OCI-LY7 (cell line): ENCODE measurements at regions not wholly inside any gene's neighbourhood (a gene's known extent, or its start where the extent isn't known, plus 50 kb on each side); places are given as distances from the start of the nearest gene placed in this dataset.

Source experiments
- EZH2phosphoT487 ChIP-seq: fragments of 200-600 bp; sonication (generic); IDR thresholded peaks from 2 replicates; pipeline ENCODE4 v1.6.1; 2018; ENCODE audit warnings: low read depth, borderline replicate concordance, mild to moderate bottlenecking, mixed run types, antibody characterized with exemption, low read length, moderate library complexity, mixed read lengths
- TF ChIP-seq, protein P1 (sequence below): fragments of 200-600 bp; sonication (generic); conservative IDR thresholded peaks from 2 replicates; pipeline ENCODE4 v1.5.1; 2014; ENCODE audit warnings: mild to moderate bottlenecking, antibody characterized with exemption, low read length, moderate library complexity, mixed read lengths

DNA sequence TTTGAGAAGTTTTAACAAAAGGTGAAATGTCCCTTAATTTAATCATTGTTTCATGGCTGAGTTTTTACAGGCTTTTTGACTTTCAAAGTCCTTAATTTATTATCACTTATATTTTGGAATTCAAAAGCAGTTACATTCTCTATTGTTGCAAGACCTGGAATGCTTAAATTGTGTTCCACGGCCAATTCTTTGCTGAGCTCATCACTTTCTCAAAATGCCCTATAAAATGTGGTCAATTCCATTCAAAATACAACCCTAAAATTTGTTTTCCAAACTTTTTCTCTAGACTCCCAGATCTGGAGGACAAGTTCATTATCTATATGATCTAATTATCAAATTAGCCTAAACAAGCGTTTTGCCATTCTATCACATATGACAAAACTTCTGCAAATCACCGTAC lies 1051.2 kb downstream of the TDRD15 start:
- TF ChIP-seq, protein P1, sequence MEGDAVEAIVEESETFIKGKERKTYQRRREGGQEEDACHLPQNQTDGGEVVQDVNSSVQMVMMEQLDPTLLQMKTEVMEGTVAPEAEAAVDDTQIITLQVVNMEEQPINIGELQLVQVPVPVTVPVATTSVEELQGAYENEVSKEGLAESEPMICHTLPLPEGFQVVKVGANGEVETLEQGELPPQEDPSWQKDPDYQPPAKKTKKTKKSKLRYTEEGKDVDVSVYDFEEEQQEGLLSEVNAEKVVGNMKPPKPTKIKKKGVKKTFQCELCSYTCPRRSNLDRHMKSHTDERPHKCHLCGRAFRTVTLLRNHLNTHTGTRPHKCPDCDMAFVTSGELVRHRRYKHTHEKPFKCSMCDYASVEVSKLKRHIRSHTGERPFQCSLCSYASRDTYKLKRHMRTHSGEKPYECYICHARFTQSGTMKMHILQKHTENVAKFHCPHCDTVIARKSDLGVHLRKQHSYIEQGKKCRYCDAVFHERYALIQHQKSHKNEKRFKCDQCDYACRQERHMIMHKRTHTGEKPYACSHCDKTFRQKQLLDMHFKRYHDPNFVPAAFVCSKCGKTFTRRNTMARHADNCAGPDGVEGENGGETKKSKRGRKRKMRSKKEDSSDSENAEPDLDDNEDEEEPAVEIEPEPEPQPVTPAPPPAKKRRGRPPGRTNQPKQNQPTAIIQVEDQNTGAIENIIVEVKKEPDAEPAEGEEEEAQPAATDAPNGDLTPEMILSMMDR, result no peak
- no peak for TF ChIP-seq EZH2phosphoT487
